ENCODE measurements at regions not wholly inside any gene's neighbourhood (a gene's known extent, or its start where the extent isn't known, plus 50 kb on each side); places are given as distances from the start of the nearest gene placed in this dataset.
A peak's percentile ranks its signal among the peaks of the same experiment; 100 is the strongest.

GRCh38 chr13:110037925-110038573 is 251.7 kb upstream of the IRS2 start:
- no peak overlapping the region for H3K27ac ChIP-seq (ENCODE audit: low read depth, low read length)
- no peak overlapping the region for H3K9ac ChIP-seq (ENCODE audit: extremely low read depth, low read length, poor library complexity, severe bottlenecking)
- WGBS, 2 experiments (ENCODE audit: insufficient coverage in 1 of 2, insufficient read length in 1 of 2) = 93 to 100% methylated on average over 1 to 2 of the region's 2 CpGs
- H3K9me3 ChIP-seq (ENCODE audit: control insufficient read depth, low read length) = no peaks in the 10 kb centered on the region
- no peaks in the 10 kb centered on the region for H3K4me1 ChIP-seq (ENCODE audit: control insufficient read depth, insufficient read depth, low read length)
- no peaks in the 10 kb centered on the region for H3K27me3 Mint-ChIP-seq (ENCODE audit: insufficient read depth)
- H3K36me3 Mint-ChIP-seq (ENCODE audit: low read depth) = no peaks in the 10 kb centered on the region
- no peak overlapping the region for H3K27ac Mint-ChIP-seq
- peaks cover 15% of the 10 kb centered on the region for H3K4me1 Mint-ChIP-seq
- H3K27me3 ChIP-seq (ENCODE audit: control insufficient read depth, insufficient read depth, low read length, poor library complexity, severe bottlenecking) = no peaks in the 10 kb centered on the region
- no peak overlapping the region for H3K4me3 ChIP-seq (ENCODE audit: low read length)
- TF ChIP-seq CTCF (conservative IDR thresholded peaks at IDR 0.05) = no peak
- no peak for DNase-seq
- H3K36me3 ChIP-seq (ENCODE audit: control insufficient read depth, insufficient read depth, low read length) = no peaks in the 10 kb centered on the region
- H3K4me3 Mint-ChIP-seq = no peak overlapping the region
- peaks cover 2% of the 10 kb centered on the region for H3K9me3 Mint-ChIP-seq

GRCh38 chr13:110036060-110036459 is 249.7 kb upstream of the IRS2 start:
- Mint-ChIP-seq H3K36me3 (ENCODE audit: low read depth) (no peaks in the 10 kb centered on the region), H3K27ac (peak overlapping the region; percentile 25), H3K4me1 (peaks cover 15% of the 10 kb centered on the region), H3K4me3 (no peak overlapping the region), H3K27me3 (ENCODE audit: insufficient read depth) (peaks cover 2% of the 10 kb centered on the region), H3K9me3 (no peaks in the 10 kb centered on the region)
- no peak overlapping the region for H3K27ac ChIP-seq (ENCODE audit: low read depth, low read length)
- no peaks in the 10 kb centered on the region for H3K27me3 ChIP-seq (ENCODE audit: control insufficient read depth, insufficient read depth, low read length, poor library complexity, severe bottlenecking)
- no peaks in the 10 kb centered on the region for H3K36me3 ChIP-seq (ENCODE audit: control insufficient read depth, insufficient read depth, low read length)
- H3K4me3 ChIP-seq (ENCODE audit: low read length) = no peak overlapping the region
- no peak overlapping the region for H3K9ac ChIP-seq (ENCODE audit: extremely low read depth, low read length, poor library complexity, severe bottlenecking)
- TF ChIP-seq CTCF (conservative IDR thresholded peaks at IDR 0.05) = no peak
- no peaks in the 10 kb centered on the region for H3K4me1 ChIP-seq (ENCODE audit: control insufficient read depth, insufficient read depth, low read length)
- no peak for DNase-seq
- 89% methylated on average over 3 of the region's 3 CpGs; no CpG with 5 or more reads in 1 of the 2 experiments for WGBS, 2 experiments (ENCODE audit: insufficient coverage in 1 of 2, insufficient read length in 1 of 2)
- no peaks in the 10 kb centered on the region for H3K9me3 ChIP-seq (ENCODE audit: control insufficient read depth, low read length)

GRCh38 chr13:110034031-110034549 is 247.7 kb upstream of the IRS2 start:
- H3K4me1 Mint-ChIP-seq = peaks cover 15% of the 10 kb centered on the region
- Histone ChIP-seq H3K27ac (ENCODE audit: low read depth, low read length) (no peak overlapping the region), H3K36me3 (ENCODE audit: control insufficient read depth, insufficient read depth, low read length) (no peaks in the 10 kb centered on the region), H3K27me3 (ENCODE audit: control insufficient read depth, insufficient read depth, low read length, poor library complexity, severe bottlenecking) (no peaks in the 10 kb centered on the region), H3K9ac (ENCODE audit: extremely low read depth, low read length, poor library complexity, severe bottlenecking) (no peak overlapping the region), H3K4me1 (ENCODE audit: control insufficient read depth, insufficient read depth, low read length) (no peaks in the 10 kb centered on the region), H3K4me3 (ENCODE audit: low read length) (no peak overlapping the region), H3K9me3 (ENCODE audit: control insufficient read depth, low read length) (no peaks in the 10 kb centered on the region)
- WGBS, 2 experiments (ENCODE audit: insufficient coverage in 1 of 2, insufficient read length in 1 of 2) = 82 to 89% methylated on average over 3 to 4 of the region's 4 CpGs
- H3K9me3 Mint-ChIP-seq = no peaks in the 10 kb centered on the region
- no peak for TF ChIP-seq CTCF (conservative IDR thresholded peaks at IDR 0.05)
- no peaks in the 10 kb centered on the region for H3K36me3 Mint-ChIP-seq (ENCODE audit: low read depth)
- no peak overlapping the region for H3K4me3 Mint-ChIP-seq
- no peak for DNase-seq
- H3K27ac Mint-ChIP-seq = no peak overlapping the region
- peaks cover 2% of the 10 kb centered on the region for H3K27me3 Mint-ChIP-seq (ENCODE audit: insufficient read depth)
